Ishikawa (cell line): ENCODE measurements at regions not wholly inside any gene's neighbourhood (a gene's known extent, or its start where the extent isn't known, plus 50 kb on each side); places are given as distances from the start of the nearest gene placed in this dataset.

ENCODE experiments used
- CEBPB ChIP-seq: IDR thresholded peaks from 2 replicates; pipeline ENCODE4 v1.6.1; 2012
- CREB1 ChIP-seq: IDR thresholded peaks from 2 replicates; pipeline ENCODE4 v1.6.1; 2012; ENCODE audit warnings: low read depth
- EGR1 ChIP-seq: IDR thresholded peaks from 2 replicates; pipeline ENCODE4 v1.6.1; 2012
- EP300 ChIP-seq: IDR thresholded peaks from 2 replicates; pipeline ENCODE4 v1.6.1; 2012; ENCODE audit warnings: borderline replicate concordance
- FOXM1 ChIP-seq: IDR thresholded peaks from 2 replicates; pipeline ENCODE4 v1.6.1; 2012; ENCODE audit warnings: low read depth, borderline replicate concordance
- NFIC ChIP-seq: IDR thresholded peaks from 2 replicates; pipeline ENCODE4 v1.6.1; 2012
- RAD21 ChIP-seq: IDR thresholded peaks from 2 replicates; pipeline ENCODE4 v1.6.1; 2012; ENCODE audit warnings: low read depth
- TAF1 ChIP-seq: IDR thresholded peaks from 2 replicates; pipeline ENCODE4 v1.6.1; 2012; ENCODE audit warnings: low read depth, mild to moderate bottlenecking
- TCF12 ChIP-seq: IDR thresholded peaks from 2 replicates; pipeline ENCODE4 v1.6.1; 2012; ENCODE audit warnings: low read depth
- TEAD4 ChIP-seq: IDR thresholded peaks from 2 replicates; pipeline ENCODE4 v1.6.1; 2012
- USF1 ChIP-seq: IDR thresholded peaks from 2 replicates; pipeline ENCODE4 v1.6.1; 2012
- YY1 ChIP-seq: IDR thresholded peaks from 2 replicates; pipeline ENCODE4 v1.6.1; 2012; ENCODE audit warnings: low read depth
- ZBTB7A ChIP-seq: IDR thresholded peaks from 2 replicates; pipeline ENCODE4 v1.6.1; 2012; ENCODE audit warnings: low read depth
- TF ChIP-seq, protein P1 (sequence below): IDR thresholded peaks from 2 replicates; pipeline ENCODE4 v1.6.1; 2012; ENCODE audit warnings: low read depth, mild to moderate bottlenecking
- TF ChIP-seq, protein P2 (sequence below): IDR thresholded peaks from 2 replicates; pipeline ENCODE4 v1.6.1; 2012

DNA sequence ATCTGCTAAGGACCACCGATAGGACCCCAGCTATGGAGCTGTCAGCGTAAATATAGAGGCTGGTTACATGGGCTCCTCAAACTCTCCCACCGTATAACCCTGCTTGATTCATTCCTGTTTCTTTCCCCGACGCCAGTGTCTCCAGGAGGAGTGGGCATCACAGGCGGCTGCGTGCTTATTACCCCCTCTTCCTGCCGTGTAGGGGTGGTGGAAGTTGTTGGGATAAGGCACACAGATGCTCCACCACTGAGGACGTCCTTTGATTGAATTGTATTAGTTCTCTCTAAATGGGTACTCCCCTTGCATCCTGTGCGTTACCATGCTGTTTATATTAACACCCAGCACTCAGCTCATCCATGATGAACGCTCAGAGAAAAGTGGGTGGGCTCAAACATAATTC lies 104.6 kb downstream of the ZBTB18 start:
- TF ChIP-seq RAD21 (no peak), TCF12 (no peak), NFIC (no peak), EP300 (no peak), TEAD4 (no peak), YY1 (no peak), FOXM1 (no peak), EGR1 (no peak), CREB1 (no peak), ZBTB7A (no peak), CEBPB (no peak), USF1 (no peak), TAF1 (no peak)
- TF ChIP-seq, protein P1, sequence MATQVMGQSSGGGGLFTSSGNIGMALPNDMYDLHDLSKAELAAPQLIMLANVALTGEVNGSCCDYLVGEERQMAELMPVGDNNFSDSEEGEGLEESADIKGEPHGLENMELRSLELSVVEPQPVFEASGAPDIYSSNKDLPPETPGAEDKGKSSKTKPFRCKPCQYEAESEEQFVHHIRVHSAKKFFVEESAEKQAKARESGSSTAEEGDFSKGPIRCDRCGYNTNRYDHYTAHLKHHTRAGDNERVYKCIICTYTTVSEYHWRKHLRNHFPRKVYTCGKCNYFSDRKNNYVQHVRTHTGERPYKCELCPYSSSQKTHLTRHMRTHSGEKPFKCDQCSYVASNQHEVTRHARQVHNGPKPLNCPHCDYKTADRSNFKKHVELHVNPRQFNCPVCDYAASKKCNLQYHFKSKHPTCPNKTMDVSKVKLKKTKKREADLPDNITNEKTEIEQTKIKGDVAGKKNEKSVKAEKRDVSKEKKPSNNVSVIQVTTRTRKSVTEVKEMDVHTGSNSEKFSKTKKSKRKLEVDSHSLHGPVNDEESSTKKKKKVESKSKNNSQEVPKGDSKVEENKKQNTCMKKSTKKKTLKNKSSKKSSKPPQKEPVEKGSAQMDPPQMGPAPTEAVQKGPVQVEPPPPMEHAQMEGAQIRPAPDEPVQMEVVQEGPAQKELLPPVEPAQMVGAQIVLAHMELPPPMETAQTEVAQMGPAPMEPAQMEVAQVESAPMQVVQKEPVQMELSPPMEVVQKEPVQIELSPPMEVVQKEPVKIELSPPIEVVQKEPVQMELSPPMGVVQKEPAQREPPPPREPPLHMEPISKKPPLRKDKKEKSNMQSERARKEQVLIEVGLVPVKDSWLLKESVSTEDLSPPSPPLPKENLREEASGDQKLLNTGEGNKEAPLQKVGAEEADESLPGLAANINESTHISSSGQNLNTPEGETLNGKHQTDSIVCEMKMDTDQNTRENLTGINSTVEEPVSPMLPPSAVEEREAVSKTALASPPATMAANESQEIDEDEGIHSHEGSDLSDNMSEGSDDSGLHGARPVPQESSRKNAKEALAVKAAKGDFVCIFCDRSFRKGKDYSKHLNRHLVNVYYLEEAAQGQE = no peak
- TF ChIP-seq, protein P2, sequence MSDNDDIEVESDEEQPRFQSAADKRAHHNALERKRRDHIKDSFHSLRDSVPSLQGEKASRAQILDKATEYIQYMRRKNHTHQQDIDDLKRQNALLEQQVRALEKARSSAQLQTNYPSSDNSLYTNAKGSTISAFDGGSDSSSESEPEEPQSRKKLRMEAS = no peak

DNA sequence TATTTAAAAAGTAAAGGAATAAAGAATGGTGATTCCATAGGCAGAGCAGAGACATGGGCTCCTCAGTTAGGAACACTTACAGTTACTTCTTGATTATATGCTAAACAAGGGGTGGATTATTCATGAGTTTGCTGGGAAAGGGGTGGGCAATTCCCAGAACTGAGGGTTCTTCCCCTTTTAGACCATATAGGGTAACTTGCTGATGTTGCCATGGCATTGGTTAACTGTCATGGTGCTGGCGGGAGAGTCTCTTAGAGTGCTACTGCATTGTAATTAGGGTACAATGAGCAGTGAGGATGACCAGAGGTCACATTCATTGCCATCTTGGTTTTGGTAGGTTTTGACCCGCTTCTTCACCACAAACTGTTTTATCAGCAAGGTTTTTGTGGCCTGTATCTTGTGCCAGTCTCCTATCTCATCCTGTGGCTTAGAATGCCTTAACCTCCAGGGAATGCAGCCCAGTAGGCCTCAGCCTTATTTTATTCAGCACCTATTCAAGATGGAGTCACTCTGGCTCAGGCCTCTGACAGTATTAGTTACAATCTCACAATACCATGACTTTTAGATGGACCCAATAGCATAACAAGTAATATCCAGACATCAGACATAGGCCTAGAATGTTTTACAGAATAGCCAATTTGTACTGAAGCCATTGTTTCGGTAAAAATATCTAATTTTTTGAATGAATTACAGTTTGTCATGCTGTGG lies 106.8 kb downstream of the ZBTB18 start:
- TF ChIP-seq EP300 (no peak), RAD21 (no peak), CEBPB (no peak), ZBTB7A (no peak)
- TF ChIP-seq, protein P1 = no peak
- TF ChIP-seq, protein P2 = no peak

DNA sequence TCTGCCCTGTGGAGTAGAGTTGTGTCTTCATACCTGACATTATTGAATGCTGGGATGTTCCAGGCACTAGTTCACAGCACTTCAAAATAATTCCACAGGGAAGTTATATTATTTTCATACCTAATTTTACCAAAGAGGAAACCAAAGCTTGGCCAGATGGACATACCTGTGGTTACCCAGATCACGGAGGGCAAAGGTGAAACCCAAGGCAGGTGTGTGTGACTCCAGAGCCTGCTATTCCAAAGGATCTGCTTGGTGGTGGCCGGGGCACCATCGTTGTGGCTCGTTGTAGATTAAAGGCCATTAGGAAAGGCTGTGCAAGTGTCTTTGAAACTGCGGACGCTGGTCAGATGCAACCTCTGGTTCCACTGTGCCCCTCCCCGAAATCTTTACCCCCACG lies 108.6 kb downstream of the ZBTB18 start:
- no peak for TF ChIP-seq RAD21
- no peak for TF ChIP-seq TCF12
- TF ChIP-seq, protein P2 = no peak
- TF ChIP-seq EGR1 = no peak
- no peak for TF ChIP-seq FOXM1
- no peak for TF ChIP-seq YY1
- TF ChIP-seq CEBPB = no peak
- TF ChIP-seq TEAD4 = no peak
- TF ChIP-seq, protein P1 = no peak
- TF ChIP-seq EP300 = no peak
- TF ChIP-seq USF1 = no peak
- no peak for TF ChIP-seq NFIC

- TF ChIP-seq TCF12 = no peak
- TF ChIP-seq YY1 = no peak
- TF ChIP-seq TEAD4 = no peak
- no peak for TF ChIP-seq EP300
- TF ChIP-seq, protein P1 = no peak
- TF ChIP-seq CEBPB = no peak
- TF ChIP-seq, protein P2 = no peak
- no peak for TF ChIP-seq ZBTB7A
- no peak for TF ChIP-seq TAF1
- TF ChIP-seq EGR1 = no peak
- no peak for TF ChIP-seq CREB1
- TF ChIP-seq NFIC = no peak
- TF ChIP-seq RAD21 = no peak
- TF ChIP-seq USF1 = no peak
- TF ChIP-seq FOXM1 = no peak
These were observed 109.6 kb downstream of the ZBTB18 start for GRCh38 chr1:244160455-244161235.
